Neural progenitor cell (in vitro differentiated cells): ENCODE measurements at regions not wholly inside any gene's neighbourhood (a gene's known extent, or its start where the extent isn't known, plus 50 kb on each side); places are given as distances from the start of the nearest gene placed in this dataset.

Source experiments
- DNase-seq: peaks from one replicate; pipeline ENCODE4 v3.0.0-alpha.2; 2016; ENCODE audit warnings: low spot score
- H2AFZ ChIP-seq: fragments of 200-600 bp; sonication (generic); replicated peaks from 2 replicates; pipeline ENCODE4 v1.6.1; 2016; ENCODE audit warnings: antibody characterized with exemption
- H3F3A ChIP-seq: fragments of 200-600 bp; sonication (generic); 2 replicates; pipeline ENCODE4 v1.6.1; 2016; ENCODE audit warnings: antibody characterized with exemption, low read depth
- H3K27ac ChIP-seq: fragments of 200-600 bp; sonication (generic); 2 replicates; pipeline ENCODE4 v1.5.1; 2016; ENCODE audit warnings: mild to moderate bottlenecking
- H3K27me3 ChIP-seq: fragments of 200-600 bp; sonication (generic); 2 replicates; pipeline ENCODE4 v1.6.1; 2016; ENCODE audit warnings: mild to moderate bottlenecking, moderate library complexity
- H3K36me3 ChIP-seq: fragments of 200-600 bp; sonication (generic); 2 replicates; pipeline ENCODE4 v1.5.1; 2016
- H3K4me1 ChIP-seq: fragments of 200-600 bp; sonication (generic); 2 replicates; pipeline ENCODE4 v1.6.1; 2016; ENCODE audit warnings: mixed run types
- H3K4me2 ChIP-seq: fragments of 200-600 bp; sonication (generic); 2 replicates; pipeline ENCODE4 v1.6.1; 2016
- H3K4me3 ChIP-seq: fragments of 200-600 bp; sonication (generic); 2 replicates; pipeline ENCODE4 v1.5.1; 2016
- H3K79me2 ChIP-seq: fragments of 200-600 bp; sonication (generic); 2 replicates; pipeline ENCODE4 v1.6.1; 2016; ENCODE audit warnings: low read depth
- H3K9ac ChIP-seq: fragments of 200-600 bp; sonication (generic); 2 replicates; pipeline ENCODE4 v1.6.1; 2016
- H3K9me3 ChIP-seq: fragments of 200-600 bp; sonication (generic); 2 replicates; pipeline ENCODE4 v1.5.1; 2016; ENCODE audit warnings: low read depth
- H4K20me1 ChIP-seq: fragments of 200-600 bp; sonication (generic); 2 replicates; pipeline ENCODE4 v1.6.1; 2016; ENCODE audit warnings: low read depth
- H3K27ac Mint-ChIP-seq: 3 replicates; pipeline ENCODE4 v1.8.0; 2021; ENCODE audit warnings: mixed read lengths
- H3K27me3 Mint-ChIP-seq: 2 replicates; pipeline ENCODE4 v1.8.0; 2022; ENCODE audit warnings: low read depth, mild to moderate bottlenecking, inconsistent platforms, moderate library complexity, mixed read lengths; ENCODE audit not compliant: insufficient read depth
- H3K36me3 Mint-ChIP-seq: 3 replicates; pipeline ENCODE4 v1.8.0; 2021; ENCODE audit warnings: mixed read lengths
- H3K4me1 Mint-ChIP-seq: 3 replicates; pipeline ENCODE4 v1.8.0; 2021; ENCODE audit warnings: mixed read lengths
- H3K4me3 Mint-ChIP-seq: 3 replicates; pipeline ENCODE4 v1.8.0; 2021; ENCODE audit warnings: mild to moderate bottlenecking, moderate library complexity, mixed read lengths
- H3K9me3 Mint-ChIP-seq: 3 replicates; pipeline ENCODE4 v1.8.0; 2020; ENCODE audit warnings: mixed read lengths
- CTCF ChIP-seq: fragments of 200-600 bp; sonication (generic); IDR thresholded peaks from 2 replicates; pipeline ENCODE4 v1.5.1; 2017; ENCODE audit warnings: antibody characterized with exemption, mild to moderate bottlenecking
- EZH2 ChIP-seq: fragments of 200-600 bp; sonication (generic); IDR thresholded peaks from 2 replicates; pipeline ENCODE4 v1.6.1; 2017; ENCODE audit warnings: antibody characterized with exemption, mild to moderate bottlenecking, moderate library complexity
- EZH2phosphoT487 ChIP-seq: fragments of 200-600 bp; sonication (generic); IDR thresholded peaks from 2 replicates; pipeline ENCODE4 v1.6.1; 2017; ENCODE audit warnings: antibody characterized with exemption

- Mint-ChIP-seq H3K4me1 (peaks cover 10% of the 10 kb centered on the region), H3K27me3 (no peaks in the 10 kb centered on the region), H3K9me3 (peaks cover 6% of the 10 kb centered on the region), H3K36me3 (no peaks in the 10 kb centered on the region), H3K4me3 (no peak overlapping the region), H3K27ac (no peak overlapping the region)
- Histone ChIP-seq H3K36me3 (no peaks in the 10 kb centered on the region), H3K27ac (no peak overlapping the region), H4K20me1 (no peaks in the 10 kb centered on the region), H3K4me3 (no peak overlapping the region), H3K79me2 (no peaks in the 10 kb centered on the region), H2AFZ (no peak overlapping the region), H3K4me1 (no peaks in the 10 kb centered on the region), H3K9ac (no peak overlapping the region), H3K4me2 (no peak overlapping the region), H3K9me3 (no peaks in the 10 kb centered on the region), H3F3A (no peaks in the 10 kb centered on the region), H3K27me3 (no peaks in the 10 kb centered on the region)
- TF ChIP-seq EZH2: no peak
- no peak for TF ChIP-seq EZH2phosphoT487
- TF ChIP-seq CTCF: no peak
- no peak for DNase-seq
Measured at GRCh38 chr9:87085073-87085472, 137.8 kb upstream of the GAS1 start.

- Mint-ChIP-seq H3K27me3 (no peaks in the 10 kb centered on the region), H3K4me3 (no peak overlapping the region), H3K36me3 (no peaks in the 10 kb centered on the region), H3K9me3 (peaks cover 5% of the 10 kb centered on the region), H3K4me1 (peaks cover 10% of the 10 kb centered on the region), H3K27ac (peak overlapping the region; percentile 63)
- TF ChIP-seq CTCF (no peak), EZH2 (no peak), EZH2phosphoT487 (no peak)
- DNase-seq: no peak
- H3F3A ChIP-seq: no peaks in the 10 kb centered on the region
- H3K79me2 ChIP-seq: no peaks in the 10 kb centered on the region
- no peak overlapping the region for H3K27ac ChIP-seq
- no peaks in the 10 kb centered on the region for H3K9me3 ChIP-seq
- no peaks in the 10 kb centered on the region for H3K4me1 ChIP-seq
- H4K20me1 ChIP-seq: no peaks in the 10 kb centered on the region
- H3K36me3 ChIP-seq: no peaks in the 10 kb centered on the region
- no peaks in the 10 kb centered on the region for H3K27me3 ChIP-seq
- H2AFZ ChIP-seq: no peak overlapping the region
- H3K4me3 ChIP-seq: no peak overlapping the region
- H3K9ac ChIP-seq: no peak overlapping the region
- H3K4me2 ChIP-seq: no peak overlapping the region
Measured at GRCh38 chr9:87085521-87085920, 138.2 kb upstream of the GAS1 start.

GRCh38 chr9:87086221-87086818 is 139.0 kb upstream of the GAS1 start:
- H2AFZ ChIP-seq: no peak overlapping the region
- H4K20me1 ChIP-seq: no peaks in the 10 kb centered on the region
- no peak overlapping the region for H3K27ac ChIP-seq
- no peaks in the 10 kb centered on the region for H3K36me3 ChIP-seq
- TF ChIP-seq CTCF (no peak), EZH2 (no peak), EZH2phosphoT487 (no peak)
- H3K9me3 Mint-ChIP-seq: peaks cover 3% of the 10 kb centered on the region
- no peak overlapping the region for H3K27ac Mint-ChIP-seq
- H3K79me2 ChIP-seq: no peaks in the 10 kb centered on the region
- H3K27me3 ChIP-seq: no peaks in the 10 kb centered on the region
- H3K9me3 ChIP-seq: no peaks in the 10 kb centered on the region
- H3K4me1 Mint-ChIP-seq: peaks cover 10% of the 10 kb centered on the region
- H3K9ac ChIP-seq: no peak overlapping the region
- H3K27me3 Mint-ChIP-seq: no peaks in the 10 kb centered on the region
- no peaks in the 10 kb centered on the region for H3K4me1 ChIP-seq
- H3K4me2 ChIP-seq: no peak overlapping the region
- H3F3A ChIP-seq: no peaks in the 10 kb centered on the region
- no peak overlapping the region for H3K4me3 ChIP-seq
- DNase-seq: no peak
- no peak overlapping the region for H3K4me3 Mint-ChIP-seq
- H3K36me3 Mint-ChIP-seq: no peaks in the 10 kb centered on the region
